CD14-positive monocyte (primary cell): ENCODE measurements at regions not wholly inside any gene's neighbourhood (a gene's known extent, or its start where the extent isn't known, plus 50 kb on each side); places are given as distances from the start of the nearest gene placed in this dataset.

ENCODE experiments used
- DNase-seq, 3 donors: peaks; one replicate each; pipeline ENCODE4 v3.0.0-alpha.2; 2011 to 2022
- H2AFZ ChIP-seq: 2 replicates; pipeline ENCODE4 v1.6.0; 2012; ENCODE audit warnings: mild to moderate bottlenecking, low read depth, low read length, inconsistent platforms; ENCODE audit not compliant: insufficient read depth, poor library complexity, severe bottlenecking
- H3K27ac ChIP-seq, 2 donors: 1 replicate in 1 of 2; 2 replicates in 1 of 2; pipeline ENCODE4 v1.5.1; 2012 to 2013; ENCODE audit warnings: low read length in 2 of 2, control low read depth in 1 of 2, inconsistent platforms in 1 of 2, low read depth in 1 of 2, mild to moderate bottlenecking in 1 of 2
- H3K27me3 ChIP-seq, 2 donors: one replicate each; pipeline versions ENCODE4 v1.6.0 to v1.6.1; 2011 to 2013; ENCODE audit warnings: low read length in 2 of 2; ENCODE audit not compliant: control insufficient read depth in 2 of 2, insufficient read depth in 2 of 2
- H3K36me3 ChIP-seq, 2 donors: replicated peaks in 1 of 2; 1 replicate in 1 of 2; 2 replicates in 1 of 2; pipeline versions ENCODE4 v1.5.1 to v1.6.1; 2012 to 2013; ENCODE audit warnings: low read length in 2 of 2, control low read depth in 1 of 2, inconsistent platforms in 1 of 2, mild to moderate bottlenecking in 1 of 2; ENCODE audit not compliant: insufficient read depth in 2 of 2, control insufficient read depth in 1 of 2
- H3K4me1 ChIP-seq, 2 donors: 1 replicate in 1 of 2; 2 replicates in 1 of 2; pipeline versions ENCODE4 v1.5.1 to v1.6.1; 2012 to 2013; ENCODE audit warnings: low read length in 2 of 2, control low read depth in 1 of 2, inconsistent platforms in 1 of 2, mild to moderate bottlenecking in 1 of 2, moderate library complexity in 1 of 2; ENCODE audit not compliant: insufficient read depth in 2 of 2, control insufficient read depth in 1 of 2
- H3K4me2 ChIP-seq: replicated peaks from 2 replicates; pipeline ENCODE3; 2012; ENCODE audit warnings: low read length, moderate library complexity, mild to moderate bottlenecking; ENCODE audit not compliant: poor library complexity, severe bottlenecking; ENCODE audit errors: extremely low read depth
- H3K4me3 ChIP-seq, 3 experiments: fragments of 200-600 bp in 1 of 3; sonication (generic) in 1 of 3; replicated peaks in 1 of 3; 1 replicate in 2 of 3; 2 replicates in 1 of 3; pipeline ENCODE4 v1.5.1; 2011 to 2013; ENCODE audit warnings: low read length in 3 of 3, mild to moderate bottlenecking in 3 of 3, control low read depth in 2 of 3, low read depth in 2 of 3, inconsistent platforms in 1 of 3, moderate library complexity in 1 of 3
- H3K79me2 ChIP-seq: 2 replicates; pipeline ENCODE4 v1.6.0; 2012; ENCODE audit warnings: mild to moderate bottlenecking, control low read depth, inconsistent platforms, low read length, moderate library complexity; ENCODE audit not compliant: insufficient read depth
- H3K9ac ChIP-seq: 2 replicates; pipeline ENCODE4 v1.6.0; 2017; ENCODE audit warnings: low read length, mild to moderate bottlenecking; ENCODE audit not compliant: insufficient read depth, poor library complexity, severe bottlenecking
- H3K9me3 ChIP-seq, 2 donors: replicated peaks in 1 of 2; 1 replicate in 1 of 2; 2 replicates in 1 of 2; pipeline versions ENCODE4 v1.5.1 to v1.6.1; 2012 to 2013; ENCODE audit warnings: low read length in 2 of 2, control low read depth in 1 of 2; ENCODE audit not compliant: control insufficient read depth in 1 of 2, insufficient read depth in 1 of 2
- H4K20me1 ChIP-seq: 2 replicates; pipeline ENCODE4 v1.6.0; 2012; ENCODE audit warnings: mild to moderate bottlenecking, low read length, control low read depth, moderate library complexity; ENCODE audit not compliant: insufficient read depth
- H3K27ac Mint-ChIP-seq, 7 donors: one replicate each; pipeline ENCODE4 v1.8.0; 2020; ENCODE audit warnings: mild to moderate bottlenecking in 7 of 7, mixed read lengths in 7 of 7, moderate library complexity in 6 of 7, inconsistent platforms in 2 of 7
- H3K27me3 Mint-ChIP-seq, 3 donors: one replicate each; pipeline ENCODE4 v1.8.0; 2021 to 2022; ENCODE audit warnings: low read depth in 3 of 3, mild to moderate bottlenecking in 3 of 3, mixed read lengths in 3 of 3, moderate library complexity in 3 of 3, inconsistent platforms in 1 of 3
- H3K36me3 Mint-ChIP-seq, 2 donors: one replicate each; pipeline ENCODE4 v1.8.0; 2020; ENCODE audit warnings: mixed read lengths in 2 of 2, inconsistent platforms in 1 of 2, mild to moderate bottlenecking in 1 of 2
- H3K4me1 Mint-ChIP-seq: one replicate; pipeline ENCODE4 v1.8.0; 2020; ENCODE audit warnings: mild to moderate bottlenecking, mixed read lengths
- H3K4me3 Mint-ChIP-seq, 2 donors: one replicate each; pipeline ENCODE4 v1.8.0; 2020; ENCODE audit warnings: mild to moderate bottlenecking in 2 of 2, mixed read lengths in 2 of 2, moderate library complexity in 1 of 2
- H3K9me3 Mint-ChIP-seq, 7 donors: one replicate each; pipeline ENCODE4 v1.8.0; 2020 to 2022; ENCODE audit warnings: mixed read lengths in 7 of 7, mild to moderate bottlenecking in 6 of 7, moderate library complexity in 6 of 7, inconsistent platforms in 2 of 7
- CTCF ChIP-seq: fragments of 200-600 bp; IDR thresholded peaks from one replicate; pipeline ENCODE4 v1.8.0; 2022; ENCODE audit warnings: antibody characterized with exemption, mild to moderate bottlenecking
- WGBS: methylation state at CpG from one replicate; pipeline ENCODE4 v1.1.5; 2013; ENCODE audit warnings: missing lambda C conversion rate; ENCODE audit not compliant: insufficient coverage; 5-methylcytosine and 5-hydroxymethylcytosine counted together
- intact Hi-C, 2 donors: fragments of 100-400 bp; cut with micrococcal nuclease; formaldehyde crosslinking; loops; one replicate each; pipeline versions ENCODE4 v1.15.0 to v1.15.1; 2023

- Mint-ChIP-seq H3K27me3 (no peaks in the 10 kb centered on the region), H3K9me3 (peaks cover 0 to 4% (median 2%) of the 10 kb centered on the region in 7 donors), H3K36me3 (no peaks in the 10 kb centered on the region), H3K27ac (no peak overlapping the region), H3K4me1 (no peaks in the 10 kb centered on the region), H3K4me3 (no peak overlapping the region)
- intact Hi-C loops = no loop called here
- no peak for DNase-seq
- no peaks in the 10 kb centered on the region for H3K36me3 ChIP-seq
- H4K20me1 ChIP-seq = no peaks in the 10 kb centered on the region
- WGBS = 70% methylated on average over 2 of the region's 3 CpGs
- H3K9me3 ChIP-seq = peaks cover 0 to 7% of the 10 kb centered on the region in 2 donors
- no peaks in the 10 kb centered on the region for H3K27me3 ChIP-seq
- no peak overlapping the region for H3K27ac ChIP-seq
- no peak overlapping the region for H3K9ac ChIP-seq
- no peak overlapping the region for H3K4me2 ChIP-seq
- no peaks in the 10 kb centered on the region for H3K79me2 ChIP-seq
- no peak overlapping the region for H3K4me3 ChIP-seq
- H2AFZ ChIP-seq = no peak overlapping the region
- no peak for TF ChIP-seq CTCF
- H3K4me1 ChIP-seq = no peaks in the 10 kb centered on the region
Measured at GRCh38 chr9:118967901-118968300, 401.3 kb downstream of the BRINP1 start.

- no peak overlapping the region for H3K9ac ChIP-seq
- H3K27me3 Mint-ChIP-seq = no peaks in the 10 kb centered on the region
- no peaks in the 10 kb centered on the region for H3K4me1 Mint-ChIP-seq
- H3K27ac ChIP-seq = no peak overlapping the region
- H3K9me3 Mint-ChIP-seq = peaks cover 0 to 3% (median 2%) of the 10 kb centered on the region in 7 donors
- H3K4me3 ChIP-seq = no peak overlapping the region
- whole genome bisulfite sequencing = no CpG with 5 or more reads among the region's 1 CpG
- no peaks in the 10 kb centered on the region for H4K20me1 ChIP-seq
- no peaks in the 10 kb centered on the region for H3K36me3 ChIP-seq
- no peak overlapping the region for H3K4me3 Mint-ChIP-seq
- H3K27me3 ChIP-seq = no peaks in the 10 kb centered on the region
- intact Hi-C loops = no loop called here
- no peak for TF ChIP-seq CTCF
- H3K4me1 ChIP-seq = no peaks in the 10 kb centered on the region
- no peaks in the 10 kb centered on the region for H3K79me2 ChIP-seq
- no peak overlapping the region for H2AFZ ChIP-seq
- no peak overlapping the region for H3K27ac Mint-ChIP-seq
- H3K36me3 Mint-ChIP-seq = no peaks in the 10 kb centered on the region
- no peak overlapping the region for H3K4me2 ChIP-seq
- DNase-seq = no peak
- H3K9me3 ChIP-seq = no peaks in the 10 kb centered on the region
Measured at GRCh38 chr9:118975736-118976135, 393.5 kb downstream of the BRINP1 start.
